ENCODE measurements at regions not wholly inside any gene's neighbourhood (a gene's known extent, or its start where the extent isn't known, plus 50 kb on each side); places are given as distances from the start of the nearest gene placed in this dataset.
A peak's percentile ranks its signal among the peaks of the same experiment; 100 is the strongest.

DNA sequence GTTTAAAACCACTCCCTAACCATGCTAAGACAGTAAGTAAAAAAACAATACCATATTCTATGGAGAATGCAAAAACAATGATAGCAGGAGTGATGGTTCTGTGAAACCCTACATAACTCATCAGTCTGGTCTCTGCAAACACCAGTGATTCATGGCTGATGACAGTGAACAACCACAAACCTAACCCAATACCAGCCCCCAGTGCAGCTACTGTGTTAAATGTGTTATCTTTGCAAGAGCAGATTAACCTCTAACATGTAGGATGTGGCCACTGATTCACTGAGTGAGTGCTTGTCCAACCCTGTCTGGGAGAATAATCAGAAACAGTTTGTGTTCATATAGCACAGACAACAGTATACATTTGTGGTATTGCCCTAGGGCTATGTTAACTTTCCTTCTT, 100.2 kb upstream of the COG2 start:
- no peak overlapping the region for H3K4me3 ChIP-seq (replicated peaks; ENCODE audit: low read depth, low read length)
- TF ChIP-seq, protein P1, sequence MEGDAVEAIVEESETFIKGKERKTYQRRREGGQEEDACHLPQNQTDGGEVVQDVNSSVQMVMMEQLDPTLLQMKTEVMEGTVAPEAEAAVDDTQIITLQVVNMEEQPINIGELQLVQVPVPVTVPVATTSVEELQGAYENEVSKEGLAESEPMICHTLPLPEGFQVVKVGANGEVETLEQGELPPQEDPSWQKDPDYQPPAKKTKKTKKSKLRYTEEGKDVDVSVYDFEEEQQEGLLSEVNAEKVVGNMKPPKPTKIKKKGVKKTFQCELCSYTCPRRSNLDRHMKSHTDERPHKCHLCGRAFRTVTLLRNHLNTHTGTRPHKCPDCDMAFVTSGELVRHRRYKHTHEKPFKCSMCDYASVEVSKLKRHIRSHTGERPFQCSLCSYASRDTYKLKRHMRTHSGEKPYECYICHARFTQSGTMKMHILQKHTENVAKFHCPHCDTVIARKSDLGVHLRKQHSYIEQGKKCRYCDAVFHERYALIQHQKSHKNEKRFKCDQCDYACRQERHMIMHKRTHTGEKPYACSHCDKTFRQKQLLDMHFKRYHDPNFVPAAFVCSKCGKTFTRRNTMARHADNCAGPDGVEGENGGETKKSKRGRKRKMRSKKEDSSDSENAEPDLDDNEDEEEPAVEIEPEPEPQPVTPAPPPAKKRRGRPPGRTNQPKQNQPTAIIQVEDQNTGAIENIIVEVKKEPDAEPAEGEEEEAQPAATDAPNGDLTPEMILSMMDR (IDR thresholded peaks at IDR 0.05; ENCODE audit: low read depth, low read length, missing control alignments) = no peak
- no peak for DNase-seq (ENCODE audit: extremely low read depth, low read depth)

DNA sequence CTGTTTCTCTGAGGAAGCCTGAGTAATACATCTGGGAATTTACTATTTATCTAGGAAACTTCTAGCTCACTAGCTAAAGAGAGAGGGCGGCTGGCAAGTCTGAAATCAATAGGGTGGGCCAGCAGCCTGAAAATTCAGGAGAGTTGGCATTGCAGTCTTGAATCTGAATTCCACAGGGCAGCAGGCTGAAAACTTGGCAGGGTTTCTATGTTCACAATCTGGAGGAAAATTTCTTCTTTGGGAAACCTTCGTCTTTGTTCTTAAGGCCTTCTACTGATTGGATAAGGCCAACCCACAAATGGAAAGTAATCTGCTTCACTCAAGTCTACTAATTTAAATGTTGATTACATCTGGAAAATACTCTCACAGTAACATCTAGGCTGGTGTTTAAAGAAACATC, 101.0 kb upstream of the COG2 start:
- H3K4me3 ChIP-seq (replicated peaks; ENCODE audit: low read depth, low read length) = no peak overlapping the region
- TF ChIP-seq, protein P1 (IDR thresholded peaks at IDR 0.05; ENCODE audit: low read depth, low read length, missing control alignments) = no peak
- DNase-seq (ENCODE audit: extremely low read depth, low read depth) = no peak

DNA sequence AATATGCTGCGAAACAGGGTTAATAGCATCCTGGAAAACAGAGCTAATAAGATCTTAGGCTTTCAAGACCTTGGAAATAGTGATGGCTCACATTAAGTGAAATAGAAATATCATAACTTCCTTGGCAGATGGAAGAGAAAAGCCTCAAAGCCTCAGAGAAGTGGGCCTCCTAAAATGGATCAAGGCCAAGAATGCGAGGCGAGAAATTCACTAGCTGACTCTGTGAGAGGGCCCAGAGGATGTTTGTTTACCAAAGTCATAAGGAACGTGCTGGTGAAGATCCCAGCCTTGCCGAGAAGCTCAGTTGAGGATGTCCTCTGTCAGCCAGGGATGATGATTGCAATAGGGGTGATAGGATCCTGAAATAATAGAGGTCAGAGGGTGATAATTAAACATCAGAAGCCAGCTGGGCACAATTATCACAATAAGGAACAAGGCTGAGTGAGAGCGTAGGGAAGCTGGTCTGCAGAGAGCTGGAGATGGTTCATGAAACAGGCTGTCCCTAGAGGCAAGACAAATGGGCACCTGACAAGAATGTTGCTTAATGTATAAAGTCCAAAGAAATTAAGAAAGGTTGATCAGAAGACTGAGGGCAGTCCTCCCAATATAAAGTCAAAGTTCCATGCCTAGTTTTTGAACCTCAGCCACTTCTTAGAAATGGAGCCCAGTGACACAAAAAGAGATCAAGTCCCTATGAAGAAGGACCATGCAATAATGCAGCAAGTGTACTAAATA, 101.7 kb upstream of the COG2 start:
- TF ChIP-seq, protein P1 (IDR thresholded peaks at IDR 0.05; ENCODE audit: low read depth, low read length, missing control alignments) = no peak
- H3K4me3 ChIP-seq (replicated peaks; ENCODE audit: low read depth, low read length) = no peak overlapping the region
- no peak for DNase-seq (ENCODE audit: extremely low read depth, low read depth)

GRCh38 chr1:230537456-230537855, 104.8 kb upstream of the COG2 start:
- H3K4me3 ChIP-seq (replicated peaks; ENCODE audit: low read depth, low read length) = no peak overlapping the region
- no peak for DNase-seq (ENCODE audit: extremely low read depth, low read depth)
- TF ChIP-seq, protein P1 (IDR thresholded peaks at IDR 0.05; ENCODE audit: low read depth, low read length, missing control alignments) = peak; percentile 20

- no peak for DNase-seq (ENCODE audit: extremely low read depth, low read depth)
- no peak overlapping the region for H3K4me3 ChIP-seq (replicated peaks; ENCODE audit: low read depth, low read length)
- TF ChIP-seq, protein P1 (IDR thresholded peaks at IDR 0.05; ENCODE audit: low read depth, low read length, missing control alignments) = no peak
Measured at GRCh38 chr1:230536641-230537155, 105.6 kb upstream of the COG2 start.

DNA sequence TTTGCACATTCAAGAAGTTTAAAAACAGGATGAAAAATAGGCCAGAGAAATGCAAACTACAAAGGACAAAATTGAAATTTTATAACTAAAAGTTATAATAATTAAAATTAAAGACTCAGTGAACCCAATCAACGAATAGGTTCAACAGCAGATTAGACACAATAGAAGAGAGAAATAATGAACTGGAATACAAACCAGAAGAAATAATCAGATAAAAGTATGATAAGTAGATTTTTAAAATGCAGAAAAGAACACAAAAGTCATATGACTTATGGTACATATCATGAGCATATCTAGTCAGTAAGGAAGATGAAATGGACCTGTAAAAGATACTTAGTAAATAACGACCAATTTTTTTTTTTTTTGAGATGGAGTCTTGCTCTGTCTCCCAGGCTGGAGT, 108.1 kb upstream of the COG2 start:
- TF ChIP-seq, protein P1 (IDR thresholded peaks at IDR 0.05; ENCODE audit: low read depth, low read length, missing control alignments) = no peak
- H3K4me3 ChIP-seq (replicated peaks; ENCODE audit: low read depth, low read length) = no peak overlapping the region
- no peak for DNase-seq (ENCODE audit: extremely low read depth, low read depth)
